Cardiac muscle cell (in vitro differentiated cells and primary cell): ENCODE measurements at regions not wholly inside any gene's neighbourhood (a gene's known extent, or its start where the extent isn't known, plus 50 kb on each side); places are given as distances from the start of the nearest gene placed in this dataset.

Source experiments
- DNase-seq, 2 donors: peaks; one replicate each; pipeline versions ENCODE4 v3.0.0 to v3.0.0-alpha.2; 2010 to 2017; ENCODE audit warnings: low read depth in 1 of 2, low spot score in 1 of 2
- H3K27ac ChIP-seq: fragments of 200-600 bp; sonication (generic); 2 replicates; pipeline ENCODE4 v1.5.1; 2016
- H3K27me3 ChIP-seq: fragments of 200-600 bp; sonication (generic); 2 replicates; pipeline ENCODE4 v1.6.0; 2016; ENCODE audit warnings: control low read depth
- H3K36me3 ChIP-seq: fragments of 200-600 bp; sonication (generic); 2 replicates; pipeline ENCODE4 v1.5.1; 2016; ENCODE audit warnings: control low read depth
- H3K4me1 ChIP-seq: fragments of 200-600 bp; sonication (generic); 2 replicates; pipeline ENCODE4 v1.8.1; 2017; ENCODE audit warnings: low read depth, mild to moderate bottlenecking, mixed run types
- H3K4me3 ChIP-seq: fragments of 200-600 bp; sonication (generic); 2 replicates; pipeline ENCODE4 v1.5.1; 2016; ENCODE audit warnings: mild to moderate bottlenecking
- H3K9me3 ChIP-seq: fragments of 200-600 bp; sonication (generic); 2 replicates; pipeline ENCODE4 v1.5.1; 2017; ENCODE audit warnings: low read depth, mild to moderate bottlenecking, control low read depth
- TF ChIP-seq, protein P1 (sequence below): IDR thresholded peaks from 2 replicates; pipeline ENCODE4 v1.5.1; 2012; ENCODE audit warnings: low read depth, mild to moderate bottlenecking, low read length

DNA sequence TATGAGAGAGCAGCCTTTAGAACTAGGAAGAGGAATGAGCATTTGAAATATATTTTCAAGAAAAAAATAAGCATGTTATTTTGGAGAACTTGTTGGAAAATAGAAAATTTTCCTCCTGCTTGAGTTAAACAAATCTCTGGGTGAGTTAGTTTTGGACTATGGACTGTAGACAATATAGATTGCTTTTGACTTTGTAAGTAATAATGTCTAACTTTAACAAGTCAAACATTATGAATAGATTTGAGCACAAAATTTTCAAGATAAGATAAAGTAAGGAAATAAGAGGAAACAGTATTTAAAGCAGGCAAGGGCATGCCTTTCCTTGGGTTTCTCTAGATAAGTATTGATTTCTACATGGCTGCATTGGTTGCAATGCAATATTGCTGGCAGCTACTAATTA, 360.8 kb downstream of the LMO4 start:
- H3K4me3 ChIP-seq: no peak overlapping the region
- TF ChIP-seq, protein P1, sequence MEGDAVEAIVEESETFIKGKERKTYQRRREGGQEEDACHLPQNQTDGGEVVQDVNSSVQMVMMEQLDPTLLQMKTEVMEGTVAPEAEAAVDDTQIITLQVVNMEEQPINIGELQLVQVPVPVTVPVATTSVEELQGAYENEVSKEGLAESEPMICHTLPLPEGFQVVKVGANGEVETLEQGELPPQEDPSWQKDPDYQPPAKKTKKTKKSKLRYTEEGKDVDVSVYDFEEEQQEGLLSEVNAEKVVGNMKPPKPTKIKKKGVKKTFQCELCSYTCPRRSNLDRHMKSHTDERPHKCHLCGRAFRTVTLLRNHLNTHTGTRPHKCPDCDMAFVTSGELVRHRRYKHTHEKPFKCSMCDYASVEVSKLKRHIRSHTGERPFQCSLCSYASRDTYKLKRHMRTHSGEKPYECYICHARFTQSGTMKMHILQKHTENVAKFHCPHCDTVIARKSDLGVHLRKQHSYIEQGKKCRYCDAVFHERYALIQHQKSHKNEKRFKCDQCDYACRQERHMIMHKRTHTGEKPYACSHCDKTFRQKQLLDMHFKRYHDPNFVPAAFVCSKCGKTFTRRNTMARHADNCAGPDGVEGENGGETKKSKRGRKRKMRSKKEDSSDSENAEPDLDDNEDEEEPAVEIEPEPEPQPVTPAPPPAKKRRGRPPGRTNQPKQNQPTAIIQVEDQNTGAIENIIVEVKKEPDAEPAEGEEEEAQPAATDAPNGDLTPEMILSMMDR: no peak
- H3K36me3 ChIP-seq: no peaks in the 10 kb centered on the region
- DNase-seq: no peak
- no peak overlapping the region for H3K27ac ChIP-seq
- peaks cover 17% of the 10 kb centered on the region for H3K4me1 ChIP-seq
- no peaks in the 10 kb centered on the region for H3K9me3 ChIP-seq
- H3K27me3 ChIP-seq: no peaks in the 10 kb centered on the region

DNA sequence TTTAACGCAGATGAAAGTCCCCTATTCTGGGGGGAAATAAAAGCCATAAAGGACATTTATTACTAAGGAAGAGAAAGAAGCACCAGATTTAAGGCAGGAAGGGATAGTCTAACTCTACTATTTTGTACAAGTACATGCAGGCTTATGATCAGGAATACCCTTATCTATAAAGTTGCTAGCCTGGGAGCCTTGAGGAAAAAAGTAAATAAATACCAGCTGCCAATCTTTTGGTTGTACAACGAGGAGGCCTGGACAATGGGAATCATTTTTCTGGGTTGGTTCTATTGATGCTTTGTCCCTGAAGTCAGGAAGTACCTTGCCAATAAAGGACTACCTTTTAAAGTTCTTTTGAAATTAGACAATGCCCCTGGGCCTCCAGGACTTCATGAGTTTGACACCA, 367.8 kb downstream of the LMO4 start:
- TF ChIP-seq, protein P1: no peak
- no peaks in the 10 kb centered on the region for H3K36me3 ChIP-seq
- DNase-seq: no peak
- H3K27ac ChIP-seq: no peak overlapping the region
- H3K4me3 ChIP-seq: no peak overlapping the region
- no peaks in the 10 kb centered on the region for H3K4me1 ChIP-seq
- no peaks in the 10 kb centered on the region for H3K9me3 ChIP-seq
- no peaks in the 10 kb centered on the region for H3K27me3 ChIP-seq

DNA sequence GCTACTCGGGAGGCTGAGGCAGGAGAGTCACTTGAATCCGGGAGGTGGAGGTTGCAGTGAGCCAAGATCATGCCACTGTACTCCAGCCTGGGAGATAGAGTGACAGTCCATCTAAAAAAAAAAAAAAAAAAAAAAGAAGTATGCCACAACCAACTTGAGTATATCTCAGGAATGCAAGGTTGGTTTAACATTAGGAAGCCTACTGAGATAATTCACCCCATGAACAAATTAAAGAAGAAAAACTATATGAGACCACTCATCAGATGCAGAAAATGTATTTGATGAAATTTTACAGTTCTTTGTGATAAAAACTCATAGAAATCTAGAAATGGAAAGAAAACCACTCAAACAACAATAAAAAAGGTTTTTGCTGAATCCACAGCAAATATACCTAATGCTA, 373.8 kb downstream of the LMO4 start:
- Histone ChIP-seq H3K4me3 (no peak overlapping the region), H3K9me3 (no peaks in the 10 kb centered on the region), H3K36me3 (no peaks in the 10 kb centered on the region), H3K4me1 (peaks cover 7% of the 10 kb centered on the region), H3K27me3 (no peaks in the 10 kb centered on the region), H3K27ac (no peak overlapping the region)
- no peak for DNase-seq
- TF ChIP-seq, protein P1: no peak

DNA sequence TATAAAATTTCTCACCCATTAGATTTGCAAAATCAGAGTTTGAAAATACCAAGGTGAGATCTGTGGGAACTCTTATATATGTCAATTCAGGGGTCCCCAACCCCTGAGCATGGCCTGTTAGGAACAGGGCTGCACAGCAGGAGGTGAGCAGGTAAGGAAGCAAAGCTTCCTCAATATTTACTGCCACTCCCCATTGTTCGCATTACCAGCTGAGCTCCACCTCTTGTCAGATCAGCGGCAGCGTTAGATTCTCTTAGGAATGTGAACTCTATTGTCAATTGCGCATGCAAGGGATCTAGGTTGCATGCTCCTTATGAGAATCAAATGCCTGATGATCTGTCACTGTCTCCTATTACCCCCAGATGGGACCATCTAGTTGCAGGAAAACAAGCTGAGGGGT, 376.6 kb downstream of the LMO4 start:
- Histone ChIP-seq H3K27me3 (no peaks in the 10 kb centered on the region), H3K4me3 (no peak overlapping the region), H3K9me3 (no peaks in the 10 kb centered on the region), H3K27ac (no peak overlapping the region), H3K4me1 (peaks cover 7% of the 10 kb centered on the region), H3K36me3 (no peaks in the 10 kb centered on the region)
- TF ChIP-seq, protein P1: no peak
- no peak for DNase-seq

DNA sequence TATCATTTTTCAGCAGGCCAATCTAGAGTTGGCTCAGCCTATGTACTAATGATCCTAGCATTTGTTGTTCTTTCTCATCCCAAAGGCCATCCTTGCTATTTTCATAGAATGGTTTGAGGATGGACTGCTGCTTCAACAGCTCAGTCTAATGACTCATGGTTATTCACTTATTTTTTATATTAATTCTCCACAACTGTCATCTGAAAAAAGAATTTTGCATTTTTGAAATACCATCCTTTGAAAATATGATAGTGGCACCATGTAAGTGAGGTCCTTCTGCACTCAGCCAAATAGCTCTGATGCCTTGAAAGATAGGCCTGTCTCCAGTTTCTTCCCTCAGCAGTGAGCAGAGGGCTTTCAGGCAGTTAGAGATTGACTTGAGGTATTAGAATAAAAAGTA, 377.5 kb downstream of the LMO4 start:
- H3K27me3 ChIP-seq: no peaks in the 10 kb centered on the region
- H3K4me1 ChIP-seq: peaks cover 7% of the 10 kb centered on the region
- H3K9me3 ChIP-seq: no peaks in the 10 kb centered on the region
- TF ChIP-seq, protein P1: no peak
- H3K4me3 ChIP-seq: no peak overlapping the region
- no peak overlapping the region for H3K27ac ChIP-seq
- no peak for DNase-seq
- no peaks in the 10 kb centered on the region for H3K36me3 ChIP-seq

DNA sequence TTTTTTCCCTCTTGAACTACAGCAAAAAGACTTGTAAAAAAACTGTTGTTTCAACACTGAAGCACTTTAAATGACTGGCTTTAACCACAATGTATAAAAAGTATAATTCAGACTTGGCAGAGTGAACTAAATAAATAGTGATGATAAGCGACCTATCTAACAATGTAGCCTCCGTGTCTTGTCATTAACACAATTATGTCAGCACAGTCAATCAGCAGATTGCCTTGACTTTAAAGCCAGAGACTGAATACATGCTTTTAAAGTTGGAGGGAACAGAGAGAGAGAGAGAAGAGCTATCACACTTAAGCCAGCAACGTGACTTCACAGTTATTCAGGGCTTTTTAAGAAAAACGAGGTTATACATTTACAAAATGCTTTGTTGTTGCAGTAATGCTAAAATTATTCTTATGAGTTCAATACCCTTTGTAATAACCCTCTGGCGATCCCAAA, 378.1 kb downstream of the LMO4 start:
- Histone ChIP-seq H3K27ac (no peak overlapping the region), H3K27me3 (no peaks in the 10 kb centered on the region), H3K4me1 (peaks cover 7% of the 10 kb centered on the region), H3K36me3 (no peaks in the 10 kb centered on the region), H3K9me3 (no peaks in the 10 kb centered on the region), H3K4me3 (no peak overlapping the region)
- no peak for DNase-seq
- TF ChIP-seq, protein P1: no peak
